Muscle of arm (tissue), 1 donor: ENCODE measurements at regions not wholly inside any gene's neighbourhood (a gene's known extent, or its start where the extent isn't known, plus 50 kb on each side); places are given as distances from the start of the nearest gene placed in this dataset.
"Not testable (repeated sequence)": the region's sequence is repeated elsewhere in the genome, so short reads cannot be mapped to it uniquely, and the experiment has no call there.

Experiments used
- DNase-seq: peaks from one replicate; pipeline ENCODE4 v3.0.0-alpha.2; 2013

DNA sequence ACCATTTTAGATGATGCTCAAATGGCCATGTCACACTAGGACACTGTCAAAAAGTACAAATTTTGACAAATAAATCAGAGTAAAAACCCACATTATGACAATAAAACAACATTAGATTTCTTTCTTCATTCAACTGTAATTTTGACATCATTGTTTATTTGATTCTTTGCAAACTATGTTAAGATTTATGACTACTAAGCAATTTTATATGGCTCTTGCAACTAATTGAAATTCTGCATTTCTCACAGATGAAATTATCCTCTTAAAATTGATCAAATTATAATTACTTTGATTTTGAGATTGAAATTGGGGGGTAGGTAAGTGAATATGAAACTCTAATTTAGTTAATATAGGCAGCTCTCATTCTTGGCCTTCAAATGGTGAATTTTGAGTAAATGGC is 59.8 kb downstream of the ATOH1 start:
- DNase-seq, result no peak

DNA sequence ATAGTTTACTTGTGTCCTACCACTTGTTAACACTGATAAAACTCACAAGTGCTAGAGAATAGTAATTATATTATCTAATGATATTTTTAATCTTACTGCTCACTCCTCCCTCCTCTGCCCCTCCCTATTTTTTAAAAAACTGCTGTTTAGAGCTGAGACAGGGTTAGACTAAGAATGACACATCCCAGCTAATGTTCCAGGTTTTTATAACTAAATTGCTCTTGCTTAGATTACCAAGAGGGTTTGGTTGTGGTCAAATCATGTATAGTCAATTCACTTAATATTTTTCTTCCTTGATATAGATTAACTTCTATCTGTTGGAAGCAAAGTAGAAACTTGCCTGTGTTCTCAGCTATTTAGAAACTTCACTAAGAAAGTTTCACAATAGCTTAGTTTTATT is 60.2 kb downstream of the ATOH1 start:
- DNase-seq, result no peak

DNA sequence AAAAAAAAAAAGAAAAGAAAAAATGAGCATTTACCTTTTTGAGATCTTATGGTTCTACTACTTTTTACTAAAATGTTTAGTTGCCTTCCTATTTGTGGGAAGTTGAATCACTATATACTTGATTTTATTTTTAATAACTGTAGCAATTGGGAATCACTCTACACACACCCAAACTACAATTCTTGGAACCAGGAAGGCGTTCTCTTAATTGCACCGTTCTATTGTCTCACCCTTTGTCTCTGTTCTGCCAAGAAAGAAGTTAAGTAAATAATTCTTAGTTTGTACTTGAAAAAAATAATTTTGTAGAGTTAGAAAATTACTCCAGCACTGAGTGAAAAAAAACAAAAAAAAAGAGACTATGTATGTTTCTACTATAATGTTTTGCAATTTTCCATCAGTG is 62.7 kb downstream of the ATOH1 start:
- no peak for DNase-seq

GRCh38 chr4:93894995-93895394 is 66.4 kb downstream of the ATOH1 start:
- DNase-seq, result no peak

DNA sequence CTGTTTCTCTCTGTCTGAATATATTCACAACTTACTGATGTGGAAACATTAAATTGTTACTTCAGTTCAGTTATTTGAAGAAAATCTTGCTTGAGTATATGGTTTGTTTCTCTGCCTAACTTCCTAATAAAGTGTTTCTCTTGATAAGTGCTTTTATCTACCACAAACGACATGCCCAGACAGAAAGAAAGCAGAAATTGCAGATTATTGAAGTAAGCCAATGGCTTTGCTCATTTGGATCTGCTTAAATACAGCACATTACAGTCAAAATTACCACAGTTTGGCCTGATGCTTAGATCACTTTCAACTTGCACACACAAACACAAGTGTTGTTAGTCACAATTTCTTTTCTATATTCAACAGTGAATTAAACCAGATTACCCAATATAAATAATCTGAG is 68.0 kb downstream of the ATOH1 start:
- no peak for DNase-seq

GRCh38 chr4:93897559-93897958 is 69.0 kb downstream of the ATOH1 start:
- no peak for DNase-seq

GRCh38 chr4:93908778-93909177 is 80.2 kb downstream of the ATOH1 start:
- no peak for DNase-seq

DNA sequence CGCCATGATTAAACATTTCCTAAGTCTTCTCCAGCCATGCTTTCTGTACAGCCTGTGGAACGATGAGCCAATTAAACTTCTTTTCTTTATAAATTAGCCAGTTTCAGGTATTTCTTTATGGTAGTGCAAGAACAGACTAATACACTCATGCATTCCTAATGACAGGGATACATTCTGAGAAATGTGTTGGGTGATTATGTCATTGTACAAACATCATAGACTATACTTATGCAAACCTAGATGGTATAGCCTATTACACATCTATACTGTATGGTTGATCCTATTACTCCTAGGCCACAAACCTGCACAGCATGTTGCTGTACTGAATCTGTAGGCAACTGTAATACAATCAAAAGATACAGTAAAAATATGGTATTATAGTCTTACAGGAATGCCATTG is 83.1 kb downstream of the ATOH1 start:
- no peak for DNase-seq

- DNase-seq, result no peak
Measured at GRCh38 chr4:93912146-93912545, 83.6 kb downstream of the ATOH1 start.

DNA sequence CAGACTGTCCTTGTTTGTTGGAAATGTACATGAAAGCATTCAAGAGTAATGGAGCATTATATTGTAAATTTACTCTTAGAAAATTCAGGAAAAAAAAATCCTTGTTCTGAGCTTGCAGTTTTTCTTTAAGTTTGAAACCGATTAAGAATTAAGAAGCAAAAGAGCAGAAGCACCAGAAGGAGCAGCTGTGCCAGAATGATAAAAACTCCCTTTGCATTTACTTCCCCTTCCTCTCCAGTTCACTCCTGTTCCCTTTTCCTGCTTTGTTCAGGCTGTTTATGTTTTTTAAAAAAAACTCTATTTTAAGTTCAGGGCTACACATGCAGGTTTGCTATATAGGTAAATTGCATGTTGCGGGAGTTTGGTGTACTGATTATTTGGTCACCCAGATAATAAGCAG is 90.3 kb downstream of the ATOH1 start:
- DNase-seq, result no peak

DNA sequence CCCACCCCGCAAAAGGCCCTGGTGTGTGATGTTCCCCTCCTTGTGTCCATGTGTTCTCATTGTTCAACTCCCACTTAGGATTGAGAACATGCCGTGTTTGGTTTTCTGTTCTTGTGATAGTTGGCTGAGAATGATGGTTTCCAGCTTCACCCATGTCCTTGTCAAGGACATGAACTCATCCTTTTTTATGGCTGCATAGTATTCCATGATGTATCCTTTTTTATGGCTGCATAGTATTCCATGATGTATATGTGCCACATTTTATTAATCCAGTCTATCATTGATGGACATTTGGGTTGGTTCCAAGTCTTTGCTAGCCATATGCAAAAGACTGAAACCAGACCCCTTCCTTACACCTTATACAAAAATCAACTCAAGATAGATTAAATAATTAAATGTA is 95.0 kb downstream of the ATOH1 start:
- not testable (repeated sequence) for DNase-seq

DNA sequence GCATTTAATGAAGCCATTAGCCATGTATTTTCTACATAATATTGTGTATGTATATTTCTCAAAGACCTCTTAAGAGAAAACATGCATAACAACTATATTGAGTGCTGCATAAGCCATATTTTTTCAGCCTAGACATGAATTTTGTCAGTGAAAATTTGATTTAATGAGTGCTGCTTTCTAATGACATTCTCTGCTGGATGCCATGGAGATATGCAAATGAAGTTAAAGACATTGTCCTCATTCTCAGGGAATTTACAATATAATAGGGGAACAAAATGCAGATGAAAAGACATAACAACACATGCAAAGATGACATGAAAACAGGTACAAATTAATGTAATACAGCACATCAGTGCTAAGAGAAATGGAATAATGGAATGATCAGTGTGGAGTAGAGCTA is 118.7 kb downstream of the ATOH1 start:
- DNase-seq, result no peak

GRCh38 chr4:93950239-93950638 is 121.7 kb downstream of the ATOH1 start:
- DNase-seq, result not testable (repeated sequence)

- DNase-seq, result no peak
Measured at GRCh38 chr4:93957186-93957585, 128.6 kb downstream of the ATOH1 start.

GRCh38 chr4:93960450-93960849 is 131.9 kb downstream of the ATOH1 start:
- no peak for DNase-seq

GRCh38 chr4:93960916-93961315 is 132.4 kb downstream of the ATOH1 start:
- no peak for DNase-seq

DNA sequence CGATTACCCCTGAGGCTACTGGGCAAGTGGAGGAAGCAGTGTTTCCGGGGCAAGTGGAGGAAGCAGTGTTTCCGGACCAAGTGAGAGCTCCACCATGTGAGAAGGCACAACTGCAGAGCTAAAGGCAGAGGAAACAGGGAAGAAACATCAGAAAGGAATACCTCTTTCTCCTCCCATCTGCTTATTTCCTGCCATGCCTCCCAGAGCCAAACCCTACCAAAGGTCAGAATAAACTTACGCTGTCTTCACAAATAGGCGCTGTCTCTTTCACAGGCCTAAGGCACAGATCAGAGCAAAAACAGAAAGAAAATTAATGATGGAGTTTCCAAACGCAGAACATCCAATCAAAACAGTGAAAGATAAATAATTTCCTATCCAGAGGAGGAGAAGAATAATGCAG is 153.0 kb downstream of the ATOH1 start:
- DNase-seq, result no peak

DNA sequence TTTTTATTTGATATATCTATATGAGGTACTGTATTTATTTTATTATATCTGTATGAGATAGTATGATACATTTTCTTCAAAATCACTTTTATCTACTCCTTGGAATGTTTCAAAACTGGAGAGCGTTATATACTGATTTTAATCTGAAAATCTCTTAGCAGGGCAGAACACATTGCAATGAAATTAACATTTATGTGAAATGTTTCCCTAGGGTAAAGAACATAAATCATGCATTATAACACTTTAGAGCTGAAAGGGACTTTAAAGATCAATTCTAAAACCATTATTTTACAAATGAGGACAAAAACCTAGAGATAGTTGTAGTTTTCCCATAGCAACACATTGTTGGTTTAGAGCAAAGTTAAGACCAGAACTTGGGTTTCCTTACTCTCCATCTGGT is 153.7 kb downstream of the ATOH1 start:
- no peak for DNase-seq

DNA sequence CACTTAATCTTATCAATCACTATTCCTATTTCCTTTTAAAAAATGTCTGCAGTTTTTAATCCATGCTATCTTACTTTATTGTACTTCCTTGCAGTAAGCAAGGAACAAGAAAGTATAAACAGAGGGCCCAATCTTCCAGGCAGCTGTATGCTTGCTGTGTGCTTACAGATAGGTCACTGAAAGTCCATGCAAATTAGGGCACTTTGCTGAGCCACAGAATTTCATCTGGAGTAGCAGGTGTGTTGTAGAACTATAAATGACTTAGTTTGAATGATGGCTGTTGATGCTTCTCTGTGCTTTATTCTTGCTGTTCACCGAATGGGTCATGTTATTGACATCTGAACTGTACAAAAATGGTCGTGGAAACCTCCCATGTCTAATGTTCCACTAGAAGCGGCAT is 154.6 kb downstream of the ATOH1 start:
- DNase-seq, result no peak

GRCh38 chr4:93994175-93994994 is 165.8 kb downstream of the ATOH1 start:
- no peak for DNase-seq

GRCh38 chr4:93996895-93997294 is 168.3 kb downstream of the ATOH1 start:
- DNase-seq, result no peak

DNA sequence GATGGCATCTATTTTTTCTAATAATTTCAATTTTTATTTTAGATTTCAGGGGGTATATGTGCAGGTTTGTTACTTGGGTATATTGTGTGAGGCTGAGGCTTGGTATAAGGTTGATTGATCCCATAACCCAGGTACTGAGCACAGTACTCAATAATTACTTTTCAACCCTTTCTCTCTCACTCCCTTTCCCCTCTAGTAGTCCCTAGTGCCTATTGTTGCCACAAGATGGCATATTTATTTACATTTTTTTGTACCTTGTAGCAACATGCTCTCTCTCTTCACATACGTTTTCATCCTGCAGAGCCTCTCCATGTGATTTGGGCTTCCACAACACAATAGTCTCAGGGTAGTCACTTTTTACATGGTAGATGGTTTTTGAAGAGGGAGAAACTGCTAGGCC is 172.0 kb downstream of the ATOH1 start:
- DNase-seq, result no peak

GRCh38 chr4:94006932-94007331 is 178.4 kb downstream of the ATOH1 start:
- DNase-seq, result no peak

- no peak for DNase-seq
Measured at GRCh38 chr4:94011190-94011589, 182.6 kb downstream of the ATOH1 start.
